ENCODE measurements at regions not wholly inside any gene's neighbourhood (a gene's known extent, or its start where the extent isn't known, plus 50 kb on each side); places are given as distances from the start of the nearest gene placed in this dataset.

DNA sequence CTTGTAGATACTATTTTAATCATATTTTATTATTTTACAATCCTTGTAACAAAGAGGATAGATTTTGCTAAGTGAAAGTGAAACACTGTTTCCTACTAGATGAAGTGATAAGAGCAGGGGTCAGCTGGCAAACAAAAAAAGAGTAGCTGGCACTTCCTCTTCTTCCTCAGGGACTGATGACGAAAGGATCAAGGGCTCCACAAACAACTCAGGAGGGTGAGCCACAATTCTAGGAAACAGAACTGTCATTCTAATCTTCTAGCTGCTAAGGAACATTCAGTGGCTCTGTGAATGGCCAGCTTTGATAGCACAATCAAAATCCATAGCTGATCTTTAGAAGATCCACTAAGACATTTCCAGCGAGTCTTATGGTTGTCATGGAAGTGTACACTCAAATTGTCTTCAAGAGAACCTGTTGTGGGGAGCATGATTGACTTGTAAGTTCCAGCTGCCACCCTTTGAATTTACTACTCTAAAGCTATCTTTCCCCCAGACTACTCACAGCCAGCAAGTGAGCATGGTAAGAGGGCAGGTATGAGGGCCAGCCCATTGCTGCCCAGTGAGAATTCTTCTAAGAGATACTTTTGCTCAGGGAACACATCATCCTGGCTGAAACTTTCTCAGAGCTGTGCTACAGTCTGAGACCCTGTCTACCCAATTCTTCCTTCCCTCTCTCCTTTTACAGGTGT lies 275.7 kb upstream of the RASGEF1B start:
- DNase-seq (ENCODE audit: low read depth, low spot score), result no peak
- H3K9me3 ChIP-seq (ENCODE audit: control insufficient read depth, insufficient read depth, low read length), result no peaks in the 10 kb centered on the region
- H3K4me3 ChIP-seq (ENCODE audit: low read depth, low read length), result no peak overlapping the region
- ChIA-PET CTCF (no interaction called here), POLR2A (no interaction called here)
- TF ChIP-seq, protein P1, sequence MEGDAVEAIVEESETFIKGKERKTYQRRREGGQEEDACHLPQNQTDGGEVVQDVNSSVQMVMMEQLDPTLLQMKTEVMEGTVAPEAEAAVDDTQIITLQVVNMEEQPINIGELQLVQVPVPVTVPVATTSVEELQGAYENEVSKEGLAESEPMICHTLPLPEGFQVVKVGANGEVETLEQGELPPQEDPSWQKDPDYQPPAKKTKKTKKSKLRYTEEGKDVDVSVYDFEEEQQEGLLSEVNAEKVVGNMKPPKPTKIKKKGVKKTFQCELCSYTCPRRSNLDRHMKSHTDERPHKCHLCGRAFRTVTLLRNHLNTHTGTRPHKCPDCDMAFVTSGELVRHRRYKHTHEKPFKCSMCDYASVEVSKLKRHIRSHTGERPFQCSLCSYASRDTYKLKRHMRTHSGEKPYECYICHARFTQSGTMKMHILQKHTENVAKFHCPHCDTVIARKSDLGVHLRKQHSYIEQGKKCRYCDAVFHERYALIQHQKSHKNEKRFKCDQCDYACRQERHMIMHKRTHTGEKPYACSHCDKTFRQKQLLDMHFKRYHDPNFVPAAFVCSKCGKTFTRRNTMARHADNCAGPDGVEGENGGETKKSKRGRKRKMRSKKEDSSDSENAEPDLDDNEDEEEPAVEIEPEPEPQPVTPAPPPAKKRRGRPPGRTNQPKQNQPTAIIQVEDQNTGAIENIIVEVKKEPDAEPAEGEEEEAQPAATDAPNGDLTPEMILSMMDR (IDR thresholded peaks at IDR 0.05; ENCODE audit: low read depth, low read length), result no peak
- H3K27ac ChIP-seq (ENCODE audit: low read depth, low read length), result no peak overlapping the region
- no peaks in the 10 kb centered on the region for H3K27me3 ChIP-seq (ENCODE audit: control insufficient read depth, insufficient read depth, low read length)

- Histone ChIP-seq H3K4me3 (ENCODE audit: low read depth, low read length) (no peak overlapping the region), H3K9me3 (ENCODE audit: control insufficient read depth, insufficient read depth, low read length) (no peaks in the 10 kb centered on the region), H3K27me3 (ENCODE audit: control insufficient read depth, insufficient read depth, low read length) (no peaks in the 10 kb centered on the region), H3K27ac (ENCODE audit: low read depth, low read length) (no peak overlapping the region)
- DNase-seq (ENCODE audit: low read depth, low spot score), result no peak
- ChIA-PET CTCF (no interaction called here), POLR2A (no interaction called here)
- TF ChIP-seq, protein P1 (IDR thresholded peaks at IDR 0.05; ENCODE audit: low read depth, low read length), result no peak
These were observed 275.1 kb upstream of the RASGEF1B start for GRCh38 chr4:81746773-81747172.

DNA sequence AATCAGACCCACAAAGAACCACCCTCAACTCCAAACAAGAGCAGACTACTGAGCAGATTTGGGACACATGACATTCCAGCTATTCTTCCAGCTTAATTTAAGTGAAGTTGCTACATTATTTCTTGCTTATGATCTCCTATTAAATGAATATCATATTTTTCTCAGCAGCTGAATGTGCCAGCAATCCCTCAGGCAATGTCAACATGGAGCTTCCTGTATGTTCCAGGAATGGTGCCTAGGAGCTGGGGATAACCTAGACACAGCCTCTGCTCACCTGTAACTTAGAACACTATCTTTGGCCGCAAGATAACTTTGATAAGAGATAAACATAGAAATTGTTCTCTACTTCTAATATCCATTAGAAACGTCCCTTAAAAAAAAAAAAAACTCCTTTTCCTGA lies 274.4 kb upstream of the RASGEF1B start:
- ChIA-PET POLR2A (no interaction called here), CTCF (no interaction called here)
- TF ChIP-seq, protein P1 (IDR thresholded peaks at IDR 0.05; ENCODE audit: low read depth, low read length), result no peak
- no peak overlapping the region for H3K4me3 ChIP-seq (ENCODE audit: low read depth, low read length)
- H3K9me3 ChIP-seq (ENCODE audit: control insufficient read depth, insufficient read depth, low read length), result no peaks in the 10 kb centered on the region
- DNase-seq (ENCODE audit: low read depth, low spot score), result no peak
- H3K27me3 ChIP-seq (ENCODE audit: control insufficient read depth, insufficient read depth, low read length), result no peaks in the 10 kb centered on the region
- H3K27ac ChIP-seq (ENCODE audit: low read depth, low read length), result no peak overlapping the region

DNA sequence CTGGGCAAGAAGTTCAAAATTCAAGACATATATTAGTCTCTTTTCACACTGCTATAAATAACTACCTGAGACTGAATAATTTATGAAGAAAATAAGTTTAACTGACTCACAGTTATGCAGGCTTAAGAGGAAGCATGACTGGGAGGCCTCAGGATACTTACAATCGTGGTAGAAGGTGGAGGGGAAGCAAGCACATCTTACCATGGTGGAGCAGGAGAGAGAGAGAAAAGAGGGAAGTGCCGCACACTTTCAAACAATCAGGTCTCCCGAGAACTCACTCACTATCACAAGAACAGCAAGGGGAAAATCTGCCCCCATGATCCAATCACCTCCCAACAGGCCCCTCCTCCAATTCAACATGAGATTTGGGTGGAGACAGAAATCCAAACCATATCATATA lies 273.3 kb upstream of the RASGEF1B start:
- H3K9me3 ChIP-seq (ENCODE audit: control insufficient read depth, insufficient read depth, low read length), result no peaks in the 10 kb centered on the region
- H3K4me3 ChIP-seq (ENCODE audit: low read depth, low read length), result no peak overlapping the region
- DNase-seq (ENCODE audit: low read depth, low spot score), result no peak
- H3K27ac ChIP-seq (ENCODE audit: low read depth, low read length), result no peak overlapping the region
- CTCF ChIA-PET, result no interaction called here
- TF ChIP-seq, protein P1 (IDR thresholded peaks at IDR 0.05; ENCODE audit: low read depth, low read length), result no peak
- H3K27me3 ChIP-seq (ENCODE audit: control insufficient read depth, insufficient read depth, low read length), result no peaks in the 10 kb centered on the region
- POLR2A ChIA-PET, result no interaction called here

GRCh38 chr4:81743731-81744435 lies 272.2 kb upstream of the RASGEF1B start:
- Histone ChIP-seq H3K9me3 (ENCODE audit: control insufficient read depth, insufficient read depth, low read length) (no peaks in the 10 kb centered on the region), H3K27me3 (ENCODE audit: control insufficient read depth, insufficient read depth, low read length) (no peaks in the 10 kb centered on the region), H3K4me3 (ENCODE audit: low read depth, low read length) (no peak overlapping the region), H3K27ac (ENCODE audit: low read depth, low read length) (no peak overlapping the region)
- ChIA-PET POLR2A (no interaction called here), CTCF (no interaction called here)
- TF ChIP-seq, protein P1 (IDR thresholded peaks at IDR 0.05; ENCODE audit: low read depth, low read length), result no peak
- no peak for DNase-seq (ENCODE audit: low read depth, low spot score)
